Suprapubic skin (tissue), 4 donors: ENCODE measurements at regions not wholly inside any gene's neighbourhood (a gene's known extent, or its start where the extent isn't known, plus 50 kb on each side); places are given as distances from the start of the nearest gene placed in this dataset.

Experiments
- EP300 ChIP-seq: sonication (generic); formaldehyde crosslinking; IDR thresholded peaks from one replicate; pipeline ENCODE4 v1.6.1; 2017; ENCODE audit warnings: antibody characterized with exemption
- POLR2A ChIP-seq, 2 donors: fragments of 450-650 bp; IDR thresholded peaks; one replicate each; pipeline ENCODE4 v1.6.1; 2017; ENCODE audit warnings: antibody characterized with exemption in 2 of 2, mild to moderate bottlenecking in 2 of 2, moderate library complexity in 2 of 2
- POLR2AphosphoS5 ChIP-seq, 3 donors: sonication (generic); formaldehyde crosslinking; IDR thresholded peaks; one replicate each; pipeline ENCODE4 v1.6.1; 2017; ENCODE audit warnings: antibody characterized with exemption in 3 of 3
- TF ChIP-seq, protein P1 (sequence below), 2 donors: fragments of 200-600 bp in 1 of 2; fragments of 450-650 bp in 1 of 2; sonication (generic) in 1 of 2; IDR thresholded peaks; one replicate each; pipeline ENCODE4 v1.5.1; 2016 to 2019; ENCODE audit warnings: antibody characterized with exemption in 2 of 2, mild to moderate bottlenecking in 1 of 2, moderate library complexity in 1 of 2

DNA sequence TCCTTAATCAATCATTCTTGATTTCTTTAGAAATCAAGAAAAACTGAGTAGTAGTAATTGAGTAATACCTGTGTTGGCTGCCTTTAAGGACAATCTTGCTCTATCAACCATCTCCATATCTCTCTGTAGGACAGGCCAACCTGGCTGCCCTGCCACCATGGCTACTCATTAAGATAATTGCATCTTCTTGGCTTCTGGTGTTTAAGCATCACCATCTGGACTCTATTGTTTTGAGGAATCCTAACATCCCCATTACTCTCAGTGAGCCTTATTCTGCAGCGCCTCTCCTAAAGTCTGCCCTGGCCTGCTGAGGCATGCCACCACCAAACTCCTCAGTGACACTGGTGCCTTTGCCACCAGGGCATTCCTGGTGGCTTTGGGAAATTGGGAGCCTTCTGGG is 442.6 kb upstream of the ZNF507 start:
- TF ChIP-seq, protein P1, sequence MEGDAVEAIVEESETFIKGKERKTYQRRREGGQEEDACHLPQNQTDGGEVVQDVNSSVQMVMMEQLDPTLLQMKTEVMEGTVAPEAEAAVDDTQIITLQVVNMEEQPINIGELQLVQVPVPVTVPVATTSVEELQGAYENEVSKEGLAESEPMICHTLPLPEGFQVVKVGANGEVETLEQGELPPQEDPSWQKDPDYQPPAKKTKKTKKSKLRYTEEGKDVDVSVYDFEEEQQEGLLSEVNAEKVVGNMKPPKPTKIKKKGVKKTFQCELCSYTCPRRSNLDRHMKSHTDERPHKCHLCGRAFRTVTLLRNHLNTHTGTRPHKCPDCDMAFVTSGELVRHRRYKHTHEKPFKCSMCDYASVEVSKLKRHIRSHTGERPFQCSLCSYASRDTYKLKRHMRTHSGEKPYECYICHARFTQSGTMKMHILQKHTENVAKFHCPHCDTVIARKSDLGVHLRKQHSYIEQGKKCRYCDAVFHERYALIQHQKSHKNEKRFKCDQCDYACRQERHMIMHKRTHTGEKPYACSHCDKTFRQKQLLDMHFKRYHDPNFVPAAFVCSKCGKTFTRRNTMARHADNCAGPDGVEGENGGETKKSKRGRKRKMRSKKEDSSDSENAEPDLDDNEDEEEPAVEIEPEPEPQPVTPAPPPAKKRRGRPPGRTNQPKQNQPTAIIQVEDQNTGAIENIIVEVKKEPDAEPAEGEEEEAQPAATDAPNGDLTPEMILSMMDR (IDR thresholded peaks at IDR 0.05) = no peak
- TF ChIP-seq POLR2A (IDR thresholded peaks at IDR 0.05) (no peak), POLR2AphosphoS5 (IDR thresholded peaks at IDR 0.05) (no peak), EP300 (no peak)
